Vagina (tissue), 2 donors: ENCODE measurements at regions not wholly inside any gene's neighbourhood (a gene's known extent, or its start where the extent isn't known, plus 50 kb on each side); places are given as distances from the start of the nearest gene placed in this dataset.
"Not testable (repeated sequence)": the region's sequence is repeated elsewhere in the genome, so short reads cannot be mapped to it uniquely, and the experiment has no call there.

Experiments used
- DNase-seq, 2 donors: peaks; one replicate each; pipeline ENCODE4 v3.0.0-alpha.2; 2017; ENCODE audit errors: extremely low spot score in 2 of 2
- H3K27ac ChIP-seq: fragments of 200-600 bp; sonication (generic); one replicate; pipeline ENCODE4 v1.5.1; 2019
- H3K27me3 ChIP-seq: fragments of 200-600 bp; sonication (generic); one replicate; pipeline ENCODE4 v1.5.1; 2019
- H3K36me3 ChIP-seq, 2 donors: fragments of 200-600 bp; sonication (generic); one replicate each; pipeline ENCODE4 v1.5.1; 2017 to 2019
- H3K4me1 ChIP-seq: fragments of 200-600 bp; sonication (generic); one replicate; pipeline ENCODE4 v1.5.1; 2019
- H3K4me3 ChIP-seq, 2 donors: fragments of 200-600 bp; sonication (generic); 1 replicate in 1 of 2; 2 replicates in 1 of 2; pipeline ENCODE4 v1.5.1; 2016 to 2019
- H3K9me3 ChIP-seq: fragments of 200-600 bp; sonication (generic); one replicate; pipeline ENCODE4 v1.5.1; 2019
- intact Hi-C: fragments of 100-400 bp; cut with DNase I; formaldehyde crosslinking; loops from one replicate; pipeline ENCODE4 v1.15.1; 2023

GRCh38 chr15:21063512-21063911, 197.4 kb upstream of the POTEB2 start:
- H3K27ac ChIP-seq, H3K9me3 ChIP-seq, H3K4me3 ChIP-seq, H3K36me3 ChIP-seq, H3K27me3 ChIP-seq, H3K4me1 ChIP-seq, DNase-seq, intact Hi-C loops: not testable (repeated sequence)

DNA sequence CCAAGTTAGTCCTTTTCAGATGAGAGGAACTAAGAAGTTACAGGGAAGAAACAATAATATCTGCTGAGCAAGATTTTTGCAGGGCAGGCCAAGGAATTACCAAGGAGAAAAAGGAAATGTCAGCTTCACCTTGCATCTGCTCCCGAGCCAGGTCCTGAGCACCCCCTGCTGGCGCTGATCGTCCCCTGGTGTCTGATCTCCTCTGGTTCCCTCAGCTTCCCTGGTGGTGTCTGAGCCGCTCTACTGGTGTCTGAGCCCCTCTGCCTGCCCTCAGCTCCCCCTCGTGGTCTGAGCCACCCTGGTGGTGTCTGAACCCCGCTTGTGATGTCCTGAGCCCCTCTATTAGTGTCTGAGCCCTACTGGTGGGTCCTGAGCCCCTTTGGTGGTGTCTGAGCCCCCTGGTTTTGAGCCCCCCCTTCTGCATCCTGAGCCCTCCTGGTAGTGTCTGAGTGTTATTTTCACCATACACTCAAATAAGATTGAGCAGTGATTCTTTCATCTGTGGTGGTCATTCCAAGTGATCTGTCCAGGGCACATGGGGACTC, 196.6 kb upstream of the POTEB2 start:
- H3K4me1 ChIP-seq, H3K27ac ChIP-seq, DNase-seq, H3K27me3 ChIP-seq, H3K4me3 ChIP-seq, intact Hi-C loops, H3K9me3 ChIP-seq, H3K36me3 ChIP-seq: not testable (repeated sequence)

DNA sequence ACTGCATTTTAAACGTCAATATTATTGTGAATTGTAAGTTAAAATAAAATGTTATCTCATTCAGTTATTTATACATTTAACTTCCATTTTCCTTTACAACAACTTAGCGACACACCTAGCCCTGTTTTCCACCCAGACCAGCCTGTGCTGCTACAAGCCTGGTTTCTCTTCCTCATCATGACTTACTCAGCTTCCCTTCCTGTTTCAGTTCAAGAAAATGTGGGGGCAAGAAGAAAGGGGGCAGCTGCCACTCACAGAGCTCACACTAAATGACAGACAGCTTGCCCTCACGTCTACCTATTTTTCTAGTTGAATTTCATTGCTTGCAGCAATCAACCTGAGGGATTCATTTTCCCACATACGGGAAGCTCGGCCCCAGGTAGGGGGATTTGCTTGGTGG, 185.8 kb upstream of the POTEB2 start:
- H3K4me3 ChIP-seq, intact Hi-C loops, H3K9me3 ChIP-seq, H3K27me3 ChIP-seq, H3K36me3 ChIP-seq, H3K4me1 ChIP-seq, H3K27ac ChIP-seq, DNase-seq: not testable (repeated sequence)

- H3K4me1 ChIP-seq, H3K27me3 ChIP-seq, H3K27ac ChIP-seq, intact Hi-C loops, H3K36me3 ChIP-seq, H3K9me3 ChIP-seq, DNase-seq, H3K4me3 ChIP-seq: not testable (repeated sequence)
These were observed 165.6 kb upstream of the POTEB2 start for GRCh38 chr15:21031703-21032102.

DNA sequence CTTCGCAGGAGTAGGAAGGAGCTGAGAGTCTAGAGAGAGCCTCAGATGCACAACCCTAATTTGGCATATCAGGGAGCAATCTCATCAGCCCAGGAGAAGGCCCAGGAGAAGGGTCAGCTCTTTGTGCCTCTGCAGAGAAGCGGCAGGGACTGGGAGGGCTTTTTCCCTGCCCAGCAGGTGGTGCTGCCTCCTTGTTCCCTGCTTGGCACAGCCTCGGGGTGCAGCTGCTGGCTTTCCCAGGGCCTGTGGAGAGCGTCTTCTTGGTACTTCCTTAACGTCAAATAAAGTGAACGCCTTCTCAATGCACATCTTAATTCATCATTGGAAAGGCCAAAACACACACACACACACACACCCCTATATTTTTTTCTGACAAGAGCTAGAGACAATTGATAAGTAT, 162.9 kb upstream of the POTEB2 start:
- H3K27ac ChIP-seq, H3K27me3 ChIP-seq, H3K9me3 ChIP-seq, H3K4me1 ChIP-seq, DNase-seq, H3K4me3 ChIP-seq, H3K36me3 ChIP-seq, intact Hi-C loops: not testable (repeated sequence)

- H3K27me3 ChIP-seq, H3K9me3 ChIP-seq, DNase-seq, H3K27ac ChIP-seq, H3K4me1 ChIP-seq, H3K36me3 ChIP-seq, intact Hi-C loops, H3K4me3 ChIP-seq: not testable (repeated sequence)
These were observed 161.8 kb upstream of the POTEB2 start for GRCh38 chr15:21027942-21028341.

GRCh38 chr15:21026848-21027247, 160.7 kb upstream of the POTEB2 start:
- DNase-seq, H3K36me3 ChIP-seq, H3K9me3 ChIP-seq, H3K27ac ChIP-seq, H3K4me3 ChIP-seq, H3K4me1 ChIP-seq, H3K27me3 ChIP-seq, intact Hi-C loops: not testable (repeated sequence)

DNA sequence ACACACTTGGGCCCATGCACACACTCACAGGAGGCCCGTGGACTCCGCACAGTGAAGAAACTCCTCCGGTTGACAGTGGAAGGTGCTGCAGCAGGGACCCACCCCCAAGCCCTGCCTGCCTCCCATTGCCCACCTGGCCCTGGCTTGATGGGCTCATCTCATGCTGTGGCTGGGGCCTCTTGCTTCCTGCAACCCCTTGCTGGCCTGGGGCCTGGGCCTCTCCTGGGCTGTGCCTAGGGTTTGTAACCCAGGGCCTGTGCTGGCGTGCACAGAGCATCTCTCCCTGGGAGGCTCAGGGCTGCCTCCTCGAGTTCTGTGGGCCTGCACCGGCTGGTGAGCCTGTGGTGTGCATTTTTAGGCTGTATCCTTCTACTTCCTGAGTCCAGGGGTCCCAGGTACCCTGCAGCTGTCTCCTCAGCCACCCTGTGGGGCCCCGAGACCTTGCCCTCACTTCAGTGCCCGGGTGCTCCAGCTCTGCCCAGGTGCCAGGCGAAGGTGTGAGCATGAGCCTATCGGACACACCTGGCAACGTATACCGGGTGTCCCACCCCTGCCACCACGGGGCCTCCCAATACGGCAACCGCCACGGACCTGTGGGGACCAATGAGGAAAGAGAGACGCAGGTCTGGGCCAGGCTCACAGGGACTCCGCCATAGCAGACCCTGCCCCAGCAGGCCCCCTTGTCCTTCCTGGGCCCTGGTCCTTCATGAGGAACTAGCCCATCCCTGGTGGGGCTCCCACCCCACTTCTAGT, 158.3 kb upstream of the POTEB2 start:
- H3K4me1 ChIP-seq, H3K9me3 ChIP-seq, H3K36me3 ChIP-seq, H3K27ac ChIP-seq, intact Hi-C loops, H3K27me3 ChIP-seq, H3K4me3 ChIP-seq: not testable (repeated sequence)
- peak in 1 of 2 donors; percentile 52 for DNase-seq

DNA sequence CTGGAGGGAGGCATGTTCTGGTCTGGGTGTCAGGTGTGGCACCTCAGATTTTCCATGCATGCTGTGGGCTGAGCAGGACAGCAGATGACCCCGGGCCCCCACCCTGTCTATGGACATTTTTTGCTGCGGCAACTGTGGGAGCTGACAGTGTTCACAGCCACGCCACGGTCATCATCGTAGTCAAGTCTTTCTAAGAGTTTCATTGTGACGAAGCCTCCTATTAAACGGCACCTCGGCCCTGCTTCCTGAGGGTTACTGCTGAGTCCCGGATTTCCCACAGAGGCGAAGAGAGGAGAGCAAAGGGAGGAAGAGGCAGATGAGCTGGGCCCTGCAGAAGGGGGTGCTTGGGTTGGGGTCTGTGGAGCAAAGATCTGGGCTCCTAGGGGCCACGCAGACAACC, 152.1 kb upstream of the POTEB2 start:
- H3K9me3 ChIP-seq, H3K36me3 ChIP-seq, H3K4me1 ChIP-seq, H3K4me3 ChIP-seq, H3K27ac ChIP-seq, H3K27me3 ChIP-seq, intact Hi-C loops, DNase-seq: not testable (repeated sequence)

GRCh38 chr15:21017326-21017725, 151.2 kb upstream of the POTEB2 start:
- peak in 1 of 2 donors; percentile 10 for DNase-seq
- H3K4me3 ChIP-seq, H3K36me3 ChIP-seq, intact Hi-C loops, H3K4me1 ChIP-seq, H3K27me3 ChIP-seq, H3K9me3 ChIP-seq, H3K27ac ChIP-seq: not testable (repeated sequence)

DNA sequence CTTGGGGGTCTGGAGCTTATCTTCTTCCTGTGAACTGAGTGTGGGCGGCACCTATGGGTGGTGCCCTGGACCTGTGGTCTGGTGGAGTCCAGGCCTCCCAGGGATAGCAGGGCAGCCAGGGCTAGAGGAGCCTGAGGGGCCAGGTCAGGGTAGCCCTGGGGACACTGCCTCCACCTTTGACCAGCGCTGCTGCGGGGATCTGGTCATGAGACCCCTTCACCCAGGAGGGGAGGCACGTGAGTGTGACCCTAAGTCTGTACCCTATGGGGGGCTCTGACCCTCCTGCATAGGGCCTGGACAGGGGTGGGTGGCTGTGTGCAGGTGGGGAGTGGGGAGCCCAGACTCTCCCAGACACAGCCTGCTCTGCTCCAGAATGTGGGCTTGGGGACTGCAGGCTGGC, 150.5 kb upstream of the POTEB2 start:
- H3K9me3 ChIP-seq, H3K27me3 ChIP-seq, H3K36me3 ChIP-seq, H3K4me3 ChIP-seq, intact Hi-C loops, H3K4me1 ChIP-seq, H3K27ac ChIP-seq: not testable (repeated sequence)
- DNase-seq: peak in 1 of 2 donors; percentile 6

DNA sequence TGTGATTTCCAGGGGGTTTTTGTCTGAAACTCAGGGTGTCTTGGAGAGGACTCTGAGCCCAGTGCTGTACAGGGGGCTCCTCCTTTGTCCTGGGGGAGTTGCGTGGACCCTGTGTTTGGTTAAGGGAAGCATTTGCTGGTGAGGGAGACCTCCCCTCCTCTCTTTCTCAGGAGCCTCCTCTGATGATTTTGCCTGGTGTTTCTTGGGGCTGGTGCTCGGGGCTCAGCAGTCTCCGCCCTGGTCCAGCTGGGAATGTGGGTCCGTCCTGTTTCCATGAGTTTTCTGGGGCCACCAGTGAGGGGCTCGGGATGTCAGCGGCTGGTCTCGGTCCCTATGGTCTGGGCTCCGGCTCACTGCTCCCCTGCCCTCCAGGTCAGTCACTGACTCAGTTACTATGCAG, 149.1 kb upstream of the POTEB2 start:
- intact Hi-C loops, H3K4me3 ChIP-seq, H3K4me1 ChIP-seq, H3K27ac ChIP-seq, H3K9me3 ChIP-seq, H3K36me3 ChIP-seq, H3K27me3 ChIP-seq: not testable (repeated sequence)
- peak in 1 of 2 donors; percentile 5 for DNase-seq

DNA sequence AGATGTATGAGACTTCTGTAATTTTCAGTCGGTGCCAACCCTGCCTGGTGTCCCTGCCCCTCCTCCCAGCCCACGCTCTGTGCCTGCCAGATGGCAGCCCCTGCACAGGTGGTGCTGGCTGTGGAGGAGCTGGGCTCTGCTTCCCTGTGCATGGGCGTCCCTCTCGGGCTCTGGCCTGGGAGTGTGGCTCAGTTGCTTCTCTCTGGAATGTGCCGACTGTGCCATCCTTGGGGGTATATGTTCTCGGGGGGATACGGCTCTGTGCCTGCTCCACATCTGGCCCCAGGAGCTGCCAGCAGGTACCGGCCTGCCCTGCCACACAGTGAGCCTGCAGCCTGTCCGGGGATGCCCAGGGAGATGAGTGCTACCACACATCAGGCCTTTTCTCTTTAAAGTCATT, 147.2 kb upstream of the POTEB2 start:
- H3K36me3 ChIP-seq, DNase-seq, H3K4me1 ChIP-seq, H3K4me3 ChIP-seq, intact Hi-C loops, H3K27me3 ChIP-seq, H3K27ac ChIP-seq, H3K9me3 ChIP-seq: not testable (repeated sequence)

- H3K27ac ChIP-seq, H3K27me3 ChIP-seq, H3K4me1 ChIP-seq, DNase-seq, H3K4me3 ChIP-seq, H3K9me3 ChIP-seq, intact Hi-C loops, H3K36me3 ChIP-seq: not testable (repeated sequence)
These were observed 143.5 kb upstream of the POTEB2 start for GRCh38 chr15:21009651-21010050.
